Right atrium auricular region (tissue), 2 donors: ENCODE measurements at regions not wholly inside any gene's neighbourhood (a gene's known extent, or its start where the extent isn't known, plus 50 kb on each side); places are given as distances from the start of the nearest gene placed in this dataset.
A peak's percentile ranks its signal among the peaks of the same experiment; 100 is the strongest.

Experiments used
- DNase-seq: peaks from one replicate; pipeline ENCODE4 v3.0.0-alpha.2; 2019; ENCODE audit warnings: low spot score
- H3K27ac ChIP-seq, 2 donors: fragments of 200-600 bp; sonication (generic); 1 replicate in 1 of 2; 2 replicates in 1 of 2; pipeline ENCODE4 v1.5.1; 2016 to 2019
- H3K27me3 ChIP-seq, 2 donors: fragments of 200-600 bp; sonication (generic); one replicate each; pipeline versions ENCODE4 v1.5.1 to v1.6.0; 2017 to 2019
- H3K36me3 ChIP-seq: fragments of 200-600 bp; sonication (generic); one replicate; pipeline ENCODE4 v1.5.1; 2016
- H3K4me1 ChIP-seq, 2 donors: fragments of 200-600 bp; sonication (generic); one replicate each; pipeline versions ENCODE4 v1.5.1 to v1.6.0; 2017 to 2019
- H3K4me3 ChIP-seq, 2 donors: fragments of 200-600 bp; sonication (generic); 1 replicate in 1 of 2; 2 replicates in 1 of 2; pipeline ENCODE4 v1.5.1; 2017 to 2019; ENCODE audit warnings: mild to moderate bottlenecking in 1 of 2, moderate library complexity in 1 of 2
- H3K9me3 ChIP-seq, 2 donors: fragments of 200-600 bp; sonication (generic); one replicate each; pipeline ENCODE4 v1.5.1; 2019
- CTCF ChIP-seq, 2 donors: fragments of 200-600 bp; sonication (generic); IDR thresholded peaks; one replicate each; pipeline ENCODE4 v1.5.1; 2019; ENCODE audit warnings: antibody characterized with exemption in 2 of 2

DNA sequence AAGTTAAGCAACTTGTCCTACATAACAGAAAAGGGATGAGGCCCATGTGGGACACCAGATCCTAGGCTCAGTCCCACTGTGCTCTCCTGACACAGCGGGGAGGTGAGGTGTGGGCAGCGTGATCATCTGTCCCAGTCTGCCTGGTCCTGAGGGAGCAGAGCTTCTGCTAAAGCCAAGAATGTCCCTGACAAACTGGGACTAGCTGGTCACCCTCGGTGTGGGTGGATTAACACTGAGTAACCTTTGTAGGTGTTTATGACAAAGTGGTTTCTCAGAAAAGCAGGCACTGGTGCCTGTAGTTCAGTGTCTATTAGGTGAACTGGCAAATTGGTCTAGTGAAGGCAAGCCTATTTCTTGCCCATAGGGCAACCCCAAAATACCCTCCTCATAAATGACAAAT is 127.8 kb upstream of the HABP2 start:
- Histone ChIP-seq H3K4me3 (no peak overlapping the region), H3K36me3 (no peaks in the 10 kb centered on the region), H3K27ac (peak overlapping the region; percentile 3 to 58), H3K27me3 (no peaks in the 10 kb centered on the region), H3K4me1 (peaks cover 0 to 21% of the 10 kb centered on the region in 2 donors), H3K9me3 (peaks cover 0 to 5% of the 10 kb centered on the region in 2 donors)
- no peak for TF ChIP-seq CTCF (IDR thresholded peaks at IDR 0.05)
- DNase-seq: no peak

GRCh38 chr10:113425541-113425951 is 127.3 kb upstream of the HABP2 start:
- Histone ChIP-seq H3K4me3 (no peak overlapping the region), H3K27ac (peak overlapping the region in 1 of 2 donors; percentile 58), H3K9me3 (peaks cover 0 to under 1% of the 10 kb centered on the region in 2 donors), H3K36me3 (no peaks in the 10 kb centered on the region), H3K4me1 (peaks cover 0 to 21% of the 10 kb centered on the region in 2 donors), H3K27me3 (no peaks in the 10 kb centered on the region)
- no peak for TF ChIP-seq CTCF (IDR thresholded peaks at IDR 0.05)
- DNase-seq: no peak

GRCh38 chr10:113426181-113426877 is 126.5 kb upstream of the HABP2 start:
- H3K4me1 ChIP-seq: peaks cover 0 to 21% of the 10 kb centered on the region in 2 donors
- no peaks in the 10 kb centered on the region for H3K9me3 ChIP-seq
- no peak for TF ChIP-seq CTCF (IDR thresholded peaks at IDR 0.05)
- no peaks in the 10 kb centered on the region for H3K27me3 ChIP-seq
- H3K27ac ChIP-seq: no peak overlapping the region
- H3K4me3 ChIP-seq: no peak overlapping the region
- DNase-seq: no peak
- no peaks in the 10 kb centered on the region for H3K36me3 ChIP-seq

DNA sequence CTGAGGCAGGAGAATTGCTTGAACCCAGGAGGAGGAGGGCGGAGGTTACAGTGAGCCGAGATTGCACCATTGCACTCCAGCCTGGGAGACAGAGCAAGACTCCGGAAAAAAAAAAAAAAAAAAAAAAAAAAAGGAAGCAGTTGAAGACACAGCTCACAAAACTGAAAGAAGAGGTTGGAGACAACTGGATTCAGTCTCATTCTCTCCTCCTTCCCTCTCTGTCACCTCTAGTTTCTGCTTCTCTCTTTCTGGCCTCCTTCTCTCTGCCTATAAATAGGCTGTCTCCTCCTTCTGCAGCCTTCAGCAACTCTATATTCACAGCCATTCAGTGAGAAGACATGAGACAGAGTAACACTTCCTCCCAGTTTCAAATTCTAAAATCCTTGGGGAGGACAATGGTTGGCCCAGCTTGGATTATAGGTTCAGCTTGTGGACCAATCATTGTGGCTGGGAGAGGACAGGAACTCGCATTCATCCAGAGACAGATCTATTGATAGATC is 125.6 kb upstream of the HABP2 start:
- no peak for DNase-seq
- TF ChIP-seq CTCF (IDR thresholded peaks at IDR 0.05): no peak
- Histone ChIP-seq H3K27me3 (no peaks in the 10 kb centered on the region), H3K4me1 (peaks cover 0 to 21% of the 10 kb centered on the region in 2 donors), H3K36me3 (no peaks in the 10 kb centered on the region), H3K9me3 (no peaks in the 10 kb centered on the region), H3K4me3 (no peak overlapping the region), H3K27ac (no peak overlapping the region)

GRCh38 chr10:113427811-113428558 is 124.9 kb upstream of the HABP2 start:
- no peak for TF ChIP-seq CTCF (IDR thresholded peaks at IDR 0.05)
- Histone ChIP-seq H3K4me3 (no peak overlapping the region), H3K27ac (no peak overlapping the region), H3K4me1 (peaks cover 0 to 21% of the 10 kb centered on the region in 2 donors), H3K36me3 (no peaks in the 10 kb centered on the region), H3K9me3 (no peaks in the 10 kb centered on the region), H3K27me3 (no peaks in the 10 kb centered on the region)
- DNase-seq: no peak
